HepG2 (cell line): ENCODE measurements at regions not wholly inside any gene's neighbourhood (a gene's known extent, or its start where the extent isn't known, plus 50 kb on each side); places are given as distances from the start of the nearest gene placed in this dataset.

Experiments used
- ATAC-seq: fragments of 200-7000 bp; cut with Tn5 transposase; 3 replicates; pipeline ENCODE4 v1.9.1; 2020; ENCODE audit warnings: mild to moderate bottlenecking, moderate library complexity
- BruUV-seq: library from RNA; stranded (reverse); fragments of 400-500 nt; replicated peaks from 2 replicates; lab custom pipeline; 2021; lab: Mats Ljungman, UMichigan
- CTCF ChIA-PET: fragments of 300-600 bp; formaldehyde crosslinking; extraction: SDS; loops from one replicate; lab custom pipeline; 2021; ENCODE audit warnings: low total read pairs, inconsistent platforms, low intra/inter-chr PET ratio; lab: Yijun Ruan, JAX
- POLR2A ChIA-PET: fragments of 350-600 bp; sonication (Branson Sonifier 250); formaldehyde crosslinking; loops from one replicate; lab custom pipeline; 2020; ENCODE audit warnings: antibody characterized with exemption, inconsistent platforms; lab: Yijun Ruan, JAX
- DNase-seq: peaks from one replicate; pipeline ENCODE4 v3.0.0-alpha.2; 2015; ENCODE audit warnings: low spot score
- FAIRE-seq: peaks from 3 replicates; lab custom pipeline; 2011; peaks lifted over from hg19 to GRCh38; lab: Jason Lieb, UNC
- H2AFZ ChIP-seq: one replicate; pipeline ENCODE4 v1.6.1; 2011; ENCODE audit warnings: low read length, inconsistent platforms
- H3K27ac ChIP-seq: fragments of 300-600 bp; 3 replicates; pipeline ENCODE4 v1.8.0; 2011; ENCODE audit warnings: mixed run types, mild to moderate bottlenecking, mixed read lengths, low read length, inconsistent platforms; ENCODE audit not compliant: insufficient read depth; ENCODE audit errors: extremely low read length
- H3K27me3 ChIP-seq, 2 experiments: fragments of 200-600 bp in 1 of 2; 2 replicates in 1 of 2; 3 replicates in 1 of 2; pipeline versions ENCODE4 v1.6.0 to v1.8.0; 2011; ENCODE audit warnings: low read length in 2 of 2, mild to moderate bottlenecking in 2 of 2, moderate library complexity in 2 of 2, inconsistent platforms in 1 of 2; ENCODE audit not compliant: insufficient read depth in 2 of 2, control insufficient read depth in 1 of 2
- H3K36me3 ChIP-seq, 2 experiments: fragments of 200-600 bp in 1 of 2; replicated peaks in 1 of 2; 2 replicates in 1 of 2; 3 replicates in 1 of 2; pipeline versions ENCODE4 v1.5.1 to v1.8.0; 2011; ENCODE audit warnings: low read length in 2 of 2, inconsistent platforms in 1 of 2; ENCODE audit not compliant: insufficient read depth in 2 of 2, control insufficient read depth in 1 of 2
- H3K4me1 ChIP-seq: 2 replicates; pipeline ENCODE4 v1.5.1; 2012; ENCODE audit warnings: low read length, inconsistent platforms; ENCODE audit not compliant: insufficient read depth
- H3K4me2 ChIP-seq: 2 replicates; pipeline ENCODE4 v1.6.0; 2011; ENCODE audit warnings: low read depth, low read length, inconsistent platforms
- H3K4me3 ChIP-seq, 3 experiments: fragments of 200-600 bp in 1 of 3; sonication (generic), shearing (Covaris generic) in 1 of 3; replicated peaks in 1 of 3; 2 replicates each; pipeline ENCODE4 v1.5.1; 2011 to 2016; ENCODE audit warnings: low read length in 3 of 3, inconsistent platforms in 2 of 3, low read depth in 2 of 3, mild to moderate bottlenecking in 2 of 3, control low read depth in 1 of 3, mixed read lengths in 1 of 3; ENCODE audit not compliant: insufficient read depth in 1 of 3
- H3K79me2 ChIP-seq: one replicate; pipeline ENCODE4 v1.6.1; 2011; ENCODE audit warnings: low read length, inconsistent platforms; ENCODE audit not compliant: insufficient read depth
- H3K9ac ChIP-seq: 2 replicates; pipeline ENCODE4 v1.6.0; 2011; ENCODE audit warnings: mild to moderate bottlenecking, low read depth, low read length, inconsistent platforms; ENCODE audit not compliant: insufficient read depth
- H3K9me3 ChIP-seq: 2 replicates; pipeline ENCODE4 v1.5.1; 2012; ENCODE audit warnings: mild to moderate bottlenecking, low read length
- H4K20me1 ChIP-seq: 2 replicates; pipeline ENCODE4 v1.6.0; 2011; ENCODE audit warnings: inconsistent platforms, mild to moderate bottlenecking, low read length, moderate library complexity; ENCODE audit not compliant: insufficient read depth
- DZIP1 ChIP-seq: sonication (generic); formaldehyde crosslinking; IDR thresholded peaks from 2 replicates; pipeline ENCODE4 v1.5.0; 2020; ENCODE audit warnings: mild to moderate bottlenecking, missing genetic modification reagents
- HMGA1 ChIP-seq: sonication (generic); formaldehyde crosslinking; conservative IDR thresholded peaks from 2 replicates; pipeline ENCODE4 v1.4.0; 2020; ENCODE audit warnings: missing genetic modification reagents
- REL ChIP-seq: sonication (generic); formaldehyde crosslinking; conservative IDR thresholded peaks from 2 replicates; pipeline ENCODE4 v1.8.0; 2022; ENCODE audit warnings: mild to moderate bottlenecking, missing genetic modification reagents, moderate library complexity
- SNAPC4 ChIP-seq: sonication (generic); formaldehyde crosslinking; IDR thresholded peaks from 2 replicates; pipeline ENCODE4 v1.4.0; 2020; ENCODE audit warnings: mild to moderate bottlenecking, missing genetic modification reagents
- TEAD3 ChIP-seq: optimal IDR thresholded peaks from 2 replicates; pipeline ENCODE3; 2016; ENCODE audit warnings: borderline replicate concordance
- XBP1 ChIP-seq: sonication (generic); formaldehyde crosslinking; IDR thresholded peaks from 2 replicates; pipeline ENCODE4 v1.5.0; 2020; ENCODE audit warnings: missing genetic modification reagents
- ZNF33A ChIP-seq: sonication (generic); formaldehyde crosslinking; IDR thresholded peaks from 2 replicates; pipeline ENCODE4 v1.5.1; 2020; ENCODE audit warnings: missing genetic modification reagents, mild to moderate bottlenecking, moderate library complexity, borderline replicate concordance
- ZNF501 ChIP-seq: sonication (generic); formaldehyde crosslinking; IDR thresholded peaks from 2 replicates; pipeline ENCODE4 v1.5.1; 2020; ENCODE audit warnings: mild to moderate bottlenecking, moderate library complexity, missing genetic modification reagents
- WGBS: methylation state at CpG from one replicate; pipeline ENCODE4 v1.1.6; 2017; ENCODE audit warnings: low lambda C conversion rate; 5-methylcytosine and 5-hydroxymethylcytosine counted together
- in situ Hi-C: cut with HindIII; loops from 2 replicates; pipeline ENCODE4 v1.10.0; 2017; ENCODE audit warnings: low pct_unique_long_range_greater_than_20kb; ENCODE audit not compliant: extremely low pct_ligation_motif_present
- intact Hi-C: fragments of 100-400 bp; cut with micrococcal nuclease; formaldehyde crosslinking; loops from one replicate; pipeline ENCODE4 v1.10.0; 2022; ENCODE audit not compliant: unreplicated experiment

- Histone ChIP-seq H4K20me1 (no peaks in the 10 kb centered on the region), H3K27ac (no peak overlapping the region), H3K4me3 (no peak overlapping the region), H3K9me3 (peaks cover 45% of the 10 kb centered on the region), H3K79me2 (no peaks in the 10 kb centered on the region), H3K4me2 (no peak overlapping the region), H3K36me3 (no peaks in the 10 kb centered on the region), H3K9ac (no peak overlapping the region), H3K27me3 (no peaks in the 10 kb centered on the region), H3K4me1 (no peaks in the 10 kb centered on the region), H2AFZ (no peak overlapping the region)
- BruUV-seq, result no TSS peak
- in situ Hi-C loops (no loop called here), intact Hi-C loops (no loop called here)
- ChIA-PET CTCF (no interaction called here), POLR2A (no interaction called here)
- ATAC-seq, result no peak
- no peak for FAIRE-seq
- no peak for TF ChIP-seq DZIP1
- TF ChIP-seq ZNF501 (CRISPR knock-in tag), result no peak
- no peak for TF ChIP-seq XBP1 (CRISPR knock-in tag)
- no peak for TF ChIP-seq REL
- TF ChIP-seq ZNF33A (CRISPR knock-in tag), result no peak
- no peak for TF ChIP-seq HMGA1 (CRISPR knock-in tag)
- no peak for TF ChIP-seq TEAD3 (CRISPR knock-in tag)
- TF ChIP-seq SNAPC4 (CRISPR knock-in tag), result no peak
- 4% methylated on average over 4 of the region's 4 CpGs for WGBS
- no peak for DNase-seq
Measured at GRCh38 chr1:5084676-5085075, 430.3 kb downstream of the AJAP1 start.
